ENCODE measurements at regions not wholly inside any gene's neighbourhood (a gene's known extent, or its start where the extent isn't known, plus 50 kb on each side); places are given as distances from the start of the nearest gene placed in this dataset.
"Not testable (repeated sequence)": the region's sequence is repeated elsewhere in the genome, so short reads cannot be mapped to it uniquely, and the experiment has no call there.

GRCh38 chr12:23066095-23066494 is 441.1 kb downstream of the ETNK1 start:
- DNase-seq (ENCODE audit: low read depth in 2 of 2): no peak

GRCh38 chr12:23083267-23083666 is 458.3 kb downstream of the ETNK1 start:
- no peak for DNase-seq (ENCODE audit: low read depth in 2 of 2)

- DNase-seq (ENCODE audit: low read depth in 2 of 2): peak in 1 of 2 donors; percentile 16
Observed at GRCh38 chr12:23084236-23084995, 459.4 kb downstream of the ETNK1 start.

DNA sequence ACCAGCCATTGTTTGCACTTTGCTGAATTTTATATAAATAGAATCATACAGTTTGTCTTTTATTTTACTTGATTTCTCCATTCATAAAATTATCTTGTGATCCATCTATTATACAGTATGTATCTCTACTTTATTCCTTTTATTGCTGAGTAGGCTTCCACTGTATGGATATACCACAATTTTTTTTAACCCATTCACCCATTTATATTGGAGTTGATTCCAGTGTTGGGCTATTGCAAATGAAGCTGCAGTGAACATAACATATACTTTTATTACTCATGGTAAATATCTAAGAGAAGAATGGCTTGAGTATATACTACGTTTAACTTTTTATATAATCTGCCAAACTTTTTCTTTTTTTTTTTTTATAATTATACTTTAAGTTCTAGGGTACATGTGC is 463.6 kb downstream of the ETNK1 start:
- no peak for DNase-seq (ENCODE audit: low read depth in 2 of 2)

DNA sequence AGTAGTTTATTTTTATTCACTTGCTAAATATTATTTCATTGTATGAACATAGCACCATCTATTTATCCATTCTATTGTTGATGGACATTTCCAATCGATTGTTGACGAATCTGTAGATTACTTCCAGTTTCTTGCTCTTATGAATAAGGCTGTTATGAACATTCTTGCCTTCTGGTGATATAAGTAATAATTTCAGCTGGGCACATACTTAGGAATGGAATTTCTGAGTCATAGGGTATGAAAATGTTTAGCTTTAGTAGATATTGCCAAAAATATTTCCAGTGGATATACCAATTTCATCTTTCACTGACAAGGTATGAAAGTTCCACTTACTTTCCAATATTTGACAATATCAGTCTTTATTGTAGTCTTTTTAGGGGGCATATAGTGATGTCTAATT is 468.5 kb downstream of the ETNK1 start:
- DNase-seq (ENCODE audit: low read depth in 2 of 2): no peak

DNA sequence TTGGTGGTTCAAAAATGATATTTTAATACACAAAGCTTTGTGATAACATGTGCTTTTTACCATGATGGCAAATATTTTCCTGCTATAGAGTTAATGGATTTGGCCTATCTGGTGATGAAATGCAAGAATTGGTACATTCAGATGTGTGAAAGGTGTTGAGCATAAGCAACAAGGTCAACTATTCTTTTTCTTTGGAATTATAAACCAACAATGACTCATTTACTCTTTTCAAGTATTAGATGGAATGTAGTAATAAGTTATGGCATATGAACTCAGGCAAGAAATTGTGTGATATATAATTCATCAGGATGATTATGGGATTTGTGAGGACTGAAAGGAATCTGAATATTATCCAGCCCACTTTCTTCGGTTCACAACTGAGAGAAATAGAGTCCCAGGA is 471.4 kb downstream of the ETNK1 start:
- DNase-seq (ENCODE audit: low read depth in 2 of 2): no peak

- no peak for DNase-seq (ENCODE audit: low read depth in 2 of 2)
Observed at GRCh38 chr12:23098110-23098509, 473.1 kb downstream of the ETNK1 start.

DNA sequence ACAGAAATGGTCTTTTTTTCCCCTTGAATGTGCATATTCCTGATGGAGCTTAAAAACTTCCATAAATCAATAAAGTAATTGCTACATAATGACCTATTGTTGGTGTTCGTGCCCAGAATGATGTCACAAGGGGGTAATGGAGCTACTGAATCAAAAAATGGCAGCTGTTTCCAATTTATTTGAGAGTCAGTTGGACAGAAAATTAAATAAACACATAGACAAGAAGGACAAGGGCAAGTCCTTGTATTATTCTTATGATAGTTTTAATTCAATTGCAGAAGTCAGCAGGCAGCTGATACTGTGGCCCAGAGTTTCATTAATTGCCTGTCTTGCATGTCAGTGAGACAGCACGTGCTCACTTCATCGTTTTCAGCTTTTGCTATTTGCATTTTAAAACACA is 473.5 kb downstream of the ETNK1 start:
- no peak for DNase-seq (ENCODE audit: low read depth in 2 of 2)

DNA sequence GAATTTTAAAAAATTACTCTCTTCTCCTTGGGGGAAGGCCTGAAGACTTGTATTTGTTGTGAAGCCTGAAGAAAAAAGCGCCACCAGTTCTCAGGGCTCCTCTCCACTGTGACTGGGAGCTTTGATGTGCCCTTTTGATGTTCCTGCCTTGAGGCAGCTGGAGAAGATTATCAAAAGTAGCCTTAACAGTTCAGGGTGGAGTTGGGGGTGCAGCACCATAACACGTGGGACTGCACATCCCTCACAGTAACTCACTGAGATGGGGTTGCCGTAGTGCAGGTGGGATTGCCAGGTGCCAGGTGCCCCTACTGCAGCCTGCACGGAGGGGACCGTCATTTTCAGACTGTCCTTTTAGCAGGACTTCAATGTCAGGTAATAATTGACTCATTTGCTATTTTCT is 474.1 kb downstream of the ETNK1 start:
- DNase-seq (ENCODE audit: low read depth in 2 of 2): no peak

DNA sequence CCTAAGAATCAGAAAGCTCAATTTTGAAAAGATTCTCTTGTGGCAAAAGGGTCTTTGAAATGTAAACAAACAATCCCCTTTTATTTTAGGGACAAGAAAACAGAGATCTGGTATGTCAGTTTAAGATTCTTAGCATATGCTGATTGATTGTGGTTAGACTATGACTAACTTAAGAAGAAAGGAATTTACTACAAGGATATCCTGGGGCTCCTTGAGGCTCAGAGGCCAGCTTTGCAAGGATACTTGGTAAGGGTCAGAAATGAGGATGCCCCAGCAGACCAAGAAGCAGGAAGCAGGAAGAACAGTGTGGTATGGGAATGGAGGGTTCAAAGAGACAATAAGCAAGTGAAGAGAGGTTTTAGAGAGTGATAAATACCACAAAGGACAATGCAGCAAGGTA is 474.6 kb downstream of the ETNK1 start:
- DNase-seq (ENCODE audit: low read depth in 2 of 2): no peak

DNA sequence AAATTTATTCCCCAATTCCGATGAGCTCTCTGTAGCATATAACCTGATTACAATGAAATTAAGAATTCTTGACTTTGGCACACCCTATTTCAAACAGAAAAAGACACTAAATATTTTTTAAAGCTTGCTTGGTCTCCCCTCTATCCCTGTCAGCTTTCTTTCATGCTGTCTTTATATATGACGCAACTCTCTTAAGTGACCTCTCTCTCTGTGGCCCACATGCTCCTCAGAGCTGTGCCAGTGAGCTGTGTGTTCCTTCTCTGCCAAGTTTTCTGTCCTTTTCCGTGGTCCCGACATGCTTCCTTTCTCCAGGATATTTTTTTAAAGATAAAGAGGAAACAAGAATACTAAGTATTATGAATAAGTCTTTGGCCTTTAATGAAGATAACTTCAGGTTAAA is 484.0 kb downstream of the ETNK1 start:
- DNase-seq (ENCODE audit: low read depth in 2 of 2): no peak

- DNase-seq (ENCODE audit: low read depth in 2 of 2): no peak
Observed at GRCh38 chr12:23113781-23114180, 488.8 kb downstream of the ETNK1 start.

GRCh38 chr12:23115984-23116383 is 491.0 kb downstream of the ETNK1 start:
- no peak for DNase-seq (ENCODE audit: low read depth in 2 of 2)

GRCh38 chr12:23126794-23127193 is 501.8 kb downstream of the ETNK1 start:
- DNase-seq (ENCODE audit: low read depth in 2 of 2): no peak

- DNase-seq (ENCODE audit: low read depth in 2 of 2): no peak
Observed at GRCh38 chr12:23127701-23128100, 502.7 kb downstream of the ETNK1 start.

GRCh38 chr12:23128462-23128861 is 503.5 kb downstream of the ETNK1 start:
- DNase-seq (ENCODE audit: low read depth in 2 of 2): no peak

DNA sequence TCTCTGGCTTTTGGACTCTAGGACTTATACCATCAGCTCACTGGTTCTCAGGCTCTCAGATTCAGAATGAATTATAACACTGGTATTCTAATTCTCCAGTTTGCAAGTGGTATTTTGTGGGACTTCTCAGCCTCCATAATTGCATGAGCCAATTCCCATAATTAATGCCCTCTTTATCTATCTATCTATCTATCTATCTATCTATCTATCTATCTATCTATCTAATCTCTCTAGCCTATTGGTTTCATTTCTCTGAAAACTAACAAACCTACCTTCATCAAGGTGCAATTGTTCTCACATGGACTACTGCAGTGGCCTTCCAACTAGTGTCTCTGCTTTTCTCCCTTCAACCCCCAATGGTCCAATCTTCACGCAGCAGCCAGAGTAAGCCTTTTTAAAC is 507.4 kb downstream of the ETNK1 start:
- no peak for DNase-seq (ENCODE audit: low read depth in 2 of 2)

GRCh38 chr12:23133471-23133870 is 508.5 kb downstream of the ETNK1 start:
- no peak for DNase-seq (ENCODE audit: low read depth in 2 of 2)

DNA sequence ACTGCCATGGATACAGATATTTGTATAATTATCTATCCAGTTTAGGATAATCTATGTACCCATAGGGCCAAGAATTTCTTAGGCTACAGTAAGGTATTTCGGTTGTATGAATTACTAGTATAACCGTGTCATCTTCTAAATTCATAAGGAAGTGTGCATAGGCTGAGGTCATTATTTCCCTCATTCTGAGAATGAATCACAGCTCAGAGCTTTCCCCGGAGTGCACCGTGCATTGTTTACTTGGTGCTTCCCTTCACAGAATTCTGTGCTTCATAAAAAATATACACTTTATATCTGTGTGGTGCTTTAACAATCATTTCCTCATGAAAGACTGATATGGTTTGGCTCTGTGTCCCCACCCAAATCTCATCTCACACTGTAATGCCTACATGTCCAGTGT is 514.1 kb downstream of the ETNK1 start:
- DNase-seq (ENCODE audit: low read depth in 2 of 2): no peak

- DNase-seq (ENCODE audit: low read depth in 2 of 2): no peak
Observed at GRCh38 chr12:23140710-23141109, 515.7 kb downstream of the ETNK1 start.

DNA sequence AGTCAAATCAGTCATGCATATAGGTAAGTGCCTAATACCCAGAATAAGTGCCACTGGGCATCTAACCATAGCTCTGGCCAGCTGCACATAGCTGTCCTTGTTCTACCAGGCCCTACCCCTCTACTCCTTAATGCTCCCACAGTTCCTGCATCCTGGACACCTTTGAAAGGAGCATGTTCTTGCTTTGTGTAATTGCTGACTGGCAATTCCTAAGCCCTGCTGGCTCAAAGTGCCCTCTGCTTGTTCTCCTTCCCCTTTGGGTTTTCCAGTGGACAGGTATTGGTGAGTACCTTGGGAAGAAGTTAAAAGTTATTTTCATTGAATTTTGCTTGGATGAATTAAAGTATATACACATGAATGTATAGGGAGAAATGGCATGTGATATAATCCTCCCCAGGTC is 516.4 kb downstream of the ETNK1 start:
- DNase-seq (ENCODE audit: low read depth in 2 of 2): no peak

DNA sequence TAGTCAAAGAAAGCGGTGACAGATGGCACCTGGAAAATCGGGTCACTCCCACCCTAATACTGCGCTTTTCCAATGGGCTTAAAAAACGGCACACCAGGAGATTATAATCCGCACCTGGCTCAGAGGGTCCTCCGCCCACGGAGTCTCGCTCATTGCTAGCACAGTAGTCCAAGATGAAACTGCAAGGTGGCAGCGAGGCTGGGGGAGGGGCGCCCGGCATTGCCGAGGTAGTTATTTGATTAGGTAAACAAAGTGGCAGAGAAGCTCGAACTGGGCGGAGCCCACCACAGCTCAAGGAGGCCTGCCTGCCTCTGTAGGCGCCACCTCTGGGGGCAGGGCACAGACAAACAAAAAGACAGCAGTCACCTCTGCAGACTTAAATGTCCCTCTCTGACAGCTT is 521.1 kb downstream of the ETNK1 start:
- not testable (repeated sequence) for DNase-seq (ENCODE audit: low read depth in 2 of 2)

GRCh38 chr12:23168459-23168858 is 543.5 kb downstream of the ETNK1 start:
- DNase-seq (ENCODE audit: low read depth in 2 of 2): no peak
